HG03521 (cell line): ENCODE measurements at regions not wholly inside any gene's neighbourhood (a gene's known extent, or its start where the extent isn't known, plus 50 kb on each side); places are given as distances from the start of the nearest gene placed in this dataset.
A peak's percentile ranks its signal among the peaks of the same experiment; 100 is the strongest.
"Not testable (repeated sequence)": the region's sequence is repeated elsewhere in the genome, so short reads cannot be mapped to it uniquely, and the experiment has no call there.

ENCODE experiments used
- ATAC-seq: cut with Tn5 transposase; IDR thresholded peaks from one replicate; pipeline ENCODE4 v1.9.1; 2021; ENCODE audit warnings: mild to moderate bottlenecking, moderate library complexity; ENCODE audit not compliant: unreplicated experiment

GRCh38 chr6:71686021-71686677 is 200.2 kb upstream of the RIMS1 start:
- not testable (repeated sequence) for ATAC-seq

GRCh38 chr6:71698702-71699101 is 187.6 kb upstream of the RIMS1 start:
- no peak for ATAC-seq

GRCh38 chr6:71706523-71706922 is 179.8 kb upstream of the RIMS1 start:
- ATAC-seq, result no peak

- no peak for ATAC-seq
Measured at GRCh38 chr6:71707059-71707458, 179.3 kb upstream of the RIMS1 start.

GRCh38 chr6:71720705-71721104 is 165.6 kb upstream of the RIMS1 start:
- no peak for ATAC-seq

GRCh38 chr6:71721642-71722041 is 164.7 kb upstream of the RIMS1 start:
- ATAC-seq, result no peak

- no peak for ATAC-seq
Measured at GRCh38 chr6:71722736-71723135, 163.6 kb upstream of the RIMS1 start.

- ATAC-seq, result no peak
Measured at GRCh38 chr6:71724456-71725125, 161.8 kb upstream of the RIMS1 start.

- no peak for ATAC-seq
Measured at GRCh38 chr6:71725126-71725470, 161.3 kb upstream of the RIMS1 start.

GRCh38 chr6:71726121-71726520 is 160.2 kb upstream of the RIMS1 start:
- no peak for ATAC-seq

- ATAC-seq, result peak; percentile 81
Measured at GRCh38 chr6:71727632-71728294, 158.6 kb upstream of the RIMS1 start.

- ATAC-seq, result no peak
Measured at GRCh38 chr6:71730284-71730683, 156.1 kb upstream of the RIMS1 start.

- no peak for ATAC-seq
Measured at GRCh38 chr6:71733970-71734899, 152.1 kb upstream of the RIMS1 start.

GRCh38 chr6:71737953-71738352 is 148.4 kb upstream of the RIMS1 start:
- no peak for ATAC-seq

- peak; percentile 54 for ATAC-seq
Measured at GRCh38 chr6:71745525-71745924, 140.8 kb upstream of the RIMS1 start.

GRCh38 chr6:71766146-71766760 is 120.1 kb upstream of the RIMS1 start:
- ATAC-seq, result no peak

- no peak for ATAC-seq
Measured at GRCh38 chr6:71766796-71767195, 119.6 kb upstream of the RIMS1 start.

GRCh38 chr6:71768356-71768755 is 118.0 kb upstream of the RIMS1 start:
- no peak for ATAC-seq

- ATAC-seq, result no peak
Measured at GRCh38 chr6:71808865-71809264, 77.5 kb upstream of the RIMS1 start.

GRCh38 chr6:71810880-71811279 is 75.5 kb upstream of the RIMS1 start:
- no peak for ATAC-seq

GRCh38 chr6:71822625-71823024 is 63.7 kb upstream of the RIMS1 start:
- ATAC-seq, result no peak
